Thoracic aorta (tissue), 2 donors: ENCODE measurements at regions not wholly inside any gene's neighbourhood (a gene's known extent, or its start where the extent isn't known, plus 50 kb on each side); places are given as distances from the start of the nearest gene placed in this dataset.

Experiments used
- ATAC-seq: fragments of 150-250 bp; one replicate; pipeline ENCODE4 v1.8.0; 2017; ENCODE audit warnings: low read depth; ENCODE audit not compliant: insufficient number of reproducible peaks, low FRiP score
- DNase-seq: peaks from one replicate; pipeline ENCODE4 v3.0.0-alpha.2; 2020; ENCODE audit warnings: low spot score
- H3K27ac ChIP-seq, 2 donors: fragments of 200-600 bp; sonication (generic); 1 replicate in 1 of 2; 2 replicates in 1 of 2; pipeline ENCODE4 v1.5.1; 2016; ENCODE audit warnings: mild to moderate bottlenecking in 2 of 2, moderate library complexity in 2 of 2
- H3K27me3 ChIP-seq: fragments of 200-600 bp; sonication (generic); replicated peaks from 2 replicates; pipeline ENCODE4 v1.6.0; 2016; ENCODE audit warnings: mild to moderate bottlenecking; ENCODE audit not compliant: insufficient read depth
- H3K36me3 ChIP-seq: fragments of 200-600 bp; sonication (generic); one replicate; pipeline ENCODE4 v1.5.1; 2016
- H3K4me1 ChIP-seq, 2 donors: fragments of 200-600 bp; sonication (generic); 1 replicate in 1 of 2; 2 replicates in 1 of 2; pipeline versions ENCODE4 v1.5.1 to v1.6.0; 2016; ENCODE audit warnings: low read depth in 2 of 2, mild to moderate bottlenecking in 1 of 2; ENCODE audit not compliant: control insufficient read depth in 1 of 2
- H3K4me3 ChIP-seq: fragments of 200-600 bp; sonication (generic); 2 replicates; pipeline ENCODE4 v1.5.1; 2016; ENCODE audit warnings: mild to moderate bottlenecking
- H3K9me3 ChIP-seq: fragments of 200-600 bp; sonication (generic); 2 replicates; pipeline ENCODE4 v1.5.1; 2016
- TF ChIP-seq, protein P1 (sequence below): fragments of 200-600 bp; sonication (generic); IDR thresholded peaks from one replicate; pipeline ENCODE4 v1.5.1; 2019; ENCODE audit warnings: antibody characterized with exemption

DNA sequence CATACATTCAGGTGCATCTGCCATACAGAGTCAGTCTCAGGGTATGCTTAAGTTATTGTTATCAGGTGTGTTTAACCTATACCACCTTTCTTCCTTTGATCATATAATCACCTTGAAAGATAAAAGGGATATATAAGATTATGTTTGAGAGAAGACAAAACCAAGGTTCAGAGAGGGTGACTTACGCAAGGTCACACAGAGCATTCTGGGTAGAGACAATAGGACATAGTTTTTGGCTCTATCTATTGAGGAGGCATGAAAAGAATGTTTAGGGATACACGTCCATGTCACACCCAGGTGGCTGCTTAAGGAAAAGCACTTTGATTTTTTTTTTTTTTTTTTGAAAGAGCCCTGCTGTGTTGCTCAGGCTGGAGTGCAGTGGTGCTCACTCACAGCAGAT is 327.1 kb upstream of the RPS6KA3 start:
- ATAC-seq (no peak), DNase-seq (no peak)
- no peaks in the 10 kb centered on the region for H3K9me3 ChIP-seq
- no peaks in the 10 kb centered on the region for H3K36me3 ChIP-seq
- H3K27me3 ChIP-seq, result no peaks in the 10 kb centered on the region
- H3K4me3 ChIP-seq, result no peak overlapping the region
- TF ChIP-seq, protein P1, sequence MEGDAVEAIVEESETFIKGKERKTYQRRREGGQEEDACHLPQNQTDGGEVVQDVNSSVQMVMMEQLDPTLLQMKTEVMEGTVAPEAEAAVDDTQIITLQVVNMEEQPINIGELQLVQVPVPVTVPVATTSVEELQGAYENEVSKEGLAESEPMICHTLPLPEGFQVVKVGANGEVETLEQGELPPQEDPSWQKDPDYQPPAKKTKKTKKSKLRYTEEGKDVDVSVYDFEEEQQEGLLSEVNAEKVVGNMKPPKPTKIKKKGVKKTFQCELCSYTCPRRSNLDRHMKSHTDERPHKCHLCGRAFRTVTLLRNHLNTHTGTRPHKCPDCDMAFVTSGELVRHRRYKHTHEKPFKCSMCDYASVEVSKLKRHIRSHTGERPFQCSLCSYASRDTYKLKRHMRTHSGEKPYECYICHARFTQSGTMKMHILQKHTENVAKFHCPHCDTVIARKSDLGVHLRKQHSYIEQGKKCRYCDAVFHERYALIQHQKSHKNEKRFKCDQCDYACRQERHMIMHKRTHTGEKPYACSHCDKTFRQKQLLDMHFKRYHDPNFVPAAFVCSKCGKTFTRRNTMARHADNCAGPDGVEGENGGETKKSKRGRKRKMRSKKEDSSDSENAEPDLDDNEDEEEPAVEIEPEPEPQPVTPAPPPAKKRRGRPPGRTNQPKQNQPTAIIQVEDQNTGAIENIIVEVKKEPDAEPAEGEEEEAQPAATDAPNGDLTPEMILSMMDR, result no peak
- no peak overlapping the region for H3K27ac ChIP-seq
- H3K4me1 ChIP-seq, result no peaks in the 10 kb centered on the region

DNA sequence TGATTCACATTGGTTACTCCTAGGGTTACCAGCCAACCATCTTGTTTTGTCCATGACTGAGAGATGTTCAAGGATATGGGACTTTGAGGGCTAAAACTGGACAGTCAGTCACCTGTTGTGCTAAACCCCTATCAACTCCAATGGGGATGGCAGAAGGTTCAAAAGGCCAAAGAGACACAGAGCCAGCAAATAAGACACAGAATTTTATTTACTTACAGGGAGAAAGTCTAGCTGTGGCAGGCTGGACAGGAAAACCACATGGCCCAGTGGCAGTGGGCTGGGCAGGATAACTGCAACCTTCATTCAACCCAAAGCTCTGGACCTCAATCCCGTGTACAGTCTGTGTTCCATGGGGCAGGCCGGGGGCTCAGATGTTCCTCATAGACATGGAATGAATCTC is 326.7 kb upstream of the RPS6KA3 start:
- H3K4me3 ChIP-seq, result no peak overlapping the region
- DNase-seq (no peak), ATAC-seq (no peak)
- no peak overlapping the region for H3K27ac ChIP-seq
- H3K27me3 ChIP-seq, result no peaks in the 10 kb centered on the region
- TF ChIP-seq, protein P1, result no peak
- H3K36me3 ChIP-seq, result no peaks in the 10 kb centered on the region
- no peaks in the 10 kb centered on the region for H3K9me3 ChIP-seq
- H3K4me1 ChIP-seq, result no peaks in the 10 kb centered on the region

DNA sequence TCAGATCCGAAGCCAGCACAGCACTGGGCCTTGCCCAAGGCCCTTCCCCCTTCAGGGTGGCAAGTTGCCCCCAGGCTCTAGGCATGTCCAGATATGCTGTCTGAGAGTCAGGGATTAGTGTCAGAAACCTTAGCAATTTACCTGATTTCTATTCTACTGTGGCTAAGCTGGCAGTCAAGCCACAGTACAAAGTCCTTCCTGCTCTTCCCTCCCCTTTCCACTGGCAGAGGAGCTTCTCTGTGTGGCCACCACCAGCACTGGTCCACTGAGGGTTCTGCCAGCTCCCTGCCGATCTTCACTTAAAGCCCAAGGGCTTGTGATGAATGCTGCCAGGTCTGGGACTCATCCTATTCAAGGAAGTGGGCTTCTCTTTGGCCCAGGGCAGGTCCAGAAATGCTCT is 324.5 kb upstream of the RPS6KA3 start:
- Histone ChIP-seq H3K27me3 (no peaks in the 10 kb centered on the region), H3K27ac (no peak overlapping the region), H3K4me3 (no peak overlapping the region), H3K4me1 (no peaks in the 10 kb centered on the region), H3K36me3 (no peaks in the 10 kb centered on the region), H3K9me3 (no peaks in the 10 kb centered on the region)
- TF ChIP-seq, protein P1, result no peak
- DNase-seq, result no peak
- ATAC-seq, result no peak

DNA sequence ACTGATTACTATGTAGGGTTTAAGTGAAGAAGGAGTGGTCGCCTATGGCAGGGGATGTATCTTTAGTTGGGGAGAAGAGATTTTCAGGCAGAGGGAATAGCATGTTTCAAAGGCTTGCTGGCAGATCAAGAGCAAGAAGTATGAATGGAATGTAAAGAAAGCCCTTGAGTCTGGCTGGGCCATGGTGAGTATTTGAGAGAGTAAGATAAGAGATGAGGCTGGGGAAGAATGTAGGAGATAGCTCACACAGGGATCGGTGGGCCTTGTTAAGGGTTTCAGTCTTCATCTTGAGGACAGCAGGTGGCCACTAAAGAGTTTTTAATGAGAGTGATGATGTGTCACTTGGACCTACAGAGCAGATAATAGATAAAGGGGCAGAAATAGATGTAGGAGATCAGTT is 319.1 kb upstream of the RPS6KA3 start:
- no peak overlapping the region for H3K4me3 ChIP-seq
- no peak overlapping the region for H3K27ac ChIP-seq
- no peaks in the 10 kb centered on the region for H3K9me3 ChIP-seq
- TF ChIP-seq, protein P1, result no peak
- DNase-seq (no peak), ATAC-seq (no peak)
- H3K36me3 ChIP-seq, result no peaks in the 10 kb centered on the region
- no peaks in the 10 kb centered on the region for H3K4me1 ChIP-seq
- no peaks in the 10 kb centered on the region for H3K27me3 ChIP-seq

DNA sequence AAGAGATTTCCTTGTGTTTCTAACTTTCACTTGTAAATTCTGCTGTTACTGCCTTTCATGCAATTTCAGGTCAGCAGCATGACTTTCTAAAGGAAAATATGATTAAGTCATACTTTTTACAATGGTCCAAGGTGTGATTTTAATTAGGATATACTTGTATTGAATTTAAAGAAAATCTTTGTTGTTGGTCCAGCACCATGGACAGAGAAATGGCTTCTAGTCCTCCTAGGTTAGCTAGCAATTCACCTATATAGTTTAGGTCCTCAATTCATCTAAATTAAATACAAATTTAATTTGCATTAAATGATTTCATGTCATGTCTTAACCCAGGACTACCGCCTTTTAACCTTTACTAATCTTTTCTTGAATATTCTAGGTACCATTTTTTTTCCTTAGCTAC is 304.9 kb upstream of the RPS6KA3 start:
- Histone ChIP-seq H3K4me3 (no peak overlapping the region), H3K27ac (no peak overlapping the region), H3K4me1 (no peaks in the 10 kb centered on the region), H3K27me3 (no peaks in the 10 kb centered on the region), H3K36me3 (no peaks in the 10 kb centered on the region), H3K9me3 (no peaks in the 10 kb centered on the region)
- DNase-seq (no peak), ATAC-seq (no peak)
- TF ChIP-seq, protein P1, result no peak
